LNCAP (cell line): ENCODE measurements at regions not wholly inside any gene's neighbourhood (a gene's known extent, or its start where the extent isn't known, plus 50 kb on each side); places are given as distances from the start of the nearest gene placed in this dataset.

Experiments
- TF ChIP-seq, protein P1 (sequence below): fragments of 450-650 bp; IDR thresholded peaks from 2 replicates; pipeline ENCODE4 v1.5.1; 2017; ENCODE audit warnings: mild to moderate bottlenecking

DNA sequence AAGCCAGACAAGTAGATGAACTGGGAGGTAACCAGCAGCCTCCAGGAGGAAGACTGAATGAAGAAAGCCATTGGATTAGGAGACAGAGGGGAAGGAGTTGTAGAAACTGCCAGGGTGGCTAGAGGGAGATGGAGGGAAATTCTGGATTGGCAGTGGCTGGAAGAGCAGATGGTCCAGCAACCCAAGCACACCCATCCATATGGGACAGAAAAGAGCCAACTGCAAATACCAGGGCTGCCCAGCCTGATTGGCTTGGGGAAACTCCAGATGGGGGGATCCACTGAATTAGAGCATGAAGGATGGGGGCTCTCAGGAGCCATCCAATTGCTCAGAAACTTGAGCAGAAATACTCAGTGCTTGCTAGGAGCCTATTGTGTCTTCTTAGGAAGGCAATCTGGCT lies 173.5 kb upstream of the EPB41L3 start:
- TF ChIP-seq, protein P1, sequence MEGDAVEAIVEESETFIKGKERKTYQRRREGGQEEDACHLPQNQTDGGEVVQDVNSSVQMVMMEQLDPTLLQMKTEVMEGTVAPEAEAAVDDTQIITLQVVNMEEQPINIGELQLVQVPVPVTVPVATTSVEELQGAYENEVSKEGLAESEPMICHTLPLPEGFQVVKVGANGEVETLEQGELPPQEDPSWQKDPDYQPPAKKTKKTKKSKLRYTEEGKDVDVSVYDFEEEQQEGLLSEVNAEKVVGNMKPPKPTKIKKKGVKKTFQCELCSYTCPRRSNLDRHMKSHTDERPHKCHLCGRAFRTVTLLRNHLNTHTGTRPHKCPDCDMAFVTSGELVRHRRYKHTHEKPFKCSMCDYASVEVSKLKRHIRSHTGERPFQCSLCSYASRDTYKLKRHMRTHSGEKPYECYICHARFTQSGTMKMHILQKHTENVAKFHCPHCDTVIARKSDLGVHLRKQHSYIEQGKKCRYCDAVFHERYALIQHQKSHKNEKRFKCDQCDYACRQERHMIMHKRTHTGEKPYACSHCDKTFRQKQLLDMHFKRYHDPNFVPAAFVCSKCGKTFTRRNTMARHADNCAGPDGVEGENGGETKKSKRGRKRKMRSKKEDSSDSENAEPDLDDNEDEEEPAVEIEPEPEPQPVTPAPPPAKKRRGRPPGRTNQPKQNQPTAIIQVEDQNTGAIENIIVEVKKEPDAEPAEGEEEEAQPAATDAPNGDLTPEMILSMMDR, result no peak

GRCh38 chr18:5710676-5711075 lies 166.9 kb upstream of the EPB41L3 start:
- TF ChIP-seq, protein P1, result no peak

- TF ChIP-seq, protein P1, result no peak
Observed at GRCh38 chr18:5710235-5710634, 166.4 kb upstream of the EPB41L3 start.

GRCh38 chr18:5709476-5710095 lies 165.8 kb upstream of the EPB41L3 start:
- TF ChIP-seq, protein P1, result no peak

- TF ChIP-seq, protein P1, result no peak
Observed at GRCh38 chr18:5707586-5707985, 163.8 kb upstream of the EPB41L3 start.

GRCh38 chr18:5705393-5705792 lies 161.6 kb upstream of the EPB41L3 start:
- TF ChIP-seq, protein P1, result no peak

- TF ChIP-seq, protein P1, result no peak
Observed at GRCh38 chr18:5704847-5705246, 161.1 kb upstream of the EPB41L3 start.
